ENCODE measurements at regions not wholly inside any gene's neighbourhood (a gene's known extent, or its start where the extent isn't known, plus 50 kb on each side); places are given as distances from the start of the nearest gene placed in this dataset.

DNA sequence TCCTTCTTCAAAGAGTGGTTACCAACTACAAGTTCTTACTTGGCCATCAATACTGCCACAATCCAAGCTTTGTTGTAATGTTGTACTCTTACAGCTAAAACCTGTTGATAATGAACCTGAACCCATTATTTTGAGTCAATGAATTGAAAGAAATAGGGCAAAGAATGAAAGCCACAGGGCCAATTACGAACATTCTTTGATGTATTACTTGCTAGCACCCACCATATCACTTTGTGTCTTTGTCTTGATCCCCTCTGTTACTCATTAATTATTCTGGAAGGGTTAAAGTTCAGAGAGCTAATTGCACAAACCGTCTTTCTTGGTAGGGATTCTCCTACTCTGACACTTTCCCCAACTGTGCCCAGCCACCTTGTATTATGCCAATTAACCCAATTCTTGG, 53.2 kb upstream of the TFEC start:
- no peak for DNase-seq (ENCODE audit: low read depth in 4 of 4, low spot score in 3 of 4)

DNA sequence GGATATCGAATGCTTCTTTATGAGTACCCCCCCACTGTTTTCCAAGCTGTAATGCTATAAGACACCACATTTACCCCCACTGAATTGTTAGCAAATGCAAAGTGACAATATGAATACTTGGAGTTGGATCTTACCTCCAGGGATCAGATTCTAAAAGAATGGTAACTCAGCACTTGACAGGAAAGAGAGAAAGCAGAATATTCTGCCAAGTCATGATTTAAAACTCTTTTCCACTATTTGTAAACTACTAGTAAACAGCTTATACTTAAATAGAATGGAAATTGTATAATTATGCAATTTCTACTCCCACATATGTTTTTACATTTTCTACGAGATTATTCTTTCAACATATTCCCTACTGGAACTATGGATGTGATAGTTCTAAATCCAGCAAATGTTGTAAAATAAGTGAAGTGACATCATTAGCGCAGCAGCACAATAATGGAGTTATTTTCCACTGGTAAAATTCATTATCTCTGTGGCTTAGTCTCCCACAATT, 56.0 kb upstream of the TFEC start:
- DNase-seq (ENCODE audit: low read depth in 4 of 4, low spot score in 3 of 4) = no peak

DNA sequence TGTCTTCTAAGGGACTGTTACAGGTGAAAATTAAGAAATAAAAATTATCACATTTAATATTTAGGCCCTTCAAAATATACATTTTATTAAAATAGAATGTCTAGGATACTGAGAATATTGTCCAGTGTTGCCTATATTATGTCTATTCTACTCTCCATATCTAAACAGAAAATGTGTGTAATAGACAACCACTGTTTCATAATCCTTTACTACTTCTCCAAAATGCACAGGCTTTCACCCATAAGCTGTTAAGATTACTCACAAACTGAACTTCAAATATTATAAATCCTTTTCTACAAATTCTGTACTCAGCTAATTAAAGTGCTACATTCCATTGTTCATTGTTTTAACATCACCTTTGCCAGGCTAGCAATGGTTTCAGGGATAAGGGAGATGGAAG, 56.7 kb upstream of the TFEC start:
- DNase-seq (ENCODE audit: low read depth in 4 of 4, low spot score in 3 of 4) = no peak

DNA sequence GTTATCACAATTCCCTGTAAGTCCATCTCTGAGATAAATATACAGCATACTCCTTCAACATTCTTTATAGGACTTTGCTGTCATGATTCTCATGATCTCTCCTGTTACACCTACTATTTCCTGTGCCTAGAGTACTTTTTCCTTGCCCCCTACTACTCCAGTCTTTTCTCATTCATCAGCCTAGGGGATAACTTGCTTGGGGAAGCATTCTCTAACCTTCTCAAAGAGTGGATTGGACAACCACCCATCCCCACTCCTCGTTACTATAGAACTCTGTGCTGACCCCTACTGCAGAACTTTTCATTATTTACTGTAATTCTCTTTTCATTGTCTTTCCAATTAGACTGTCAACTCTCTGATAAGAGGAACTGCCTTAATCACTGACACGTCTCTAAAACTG, 57.4 kb upstream of the TFEC start:
- no peak for DNase-seq (ENCODE audit: low read depth in 4 of 4, low spot score in 3 of 4)

DNA sequence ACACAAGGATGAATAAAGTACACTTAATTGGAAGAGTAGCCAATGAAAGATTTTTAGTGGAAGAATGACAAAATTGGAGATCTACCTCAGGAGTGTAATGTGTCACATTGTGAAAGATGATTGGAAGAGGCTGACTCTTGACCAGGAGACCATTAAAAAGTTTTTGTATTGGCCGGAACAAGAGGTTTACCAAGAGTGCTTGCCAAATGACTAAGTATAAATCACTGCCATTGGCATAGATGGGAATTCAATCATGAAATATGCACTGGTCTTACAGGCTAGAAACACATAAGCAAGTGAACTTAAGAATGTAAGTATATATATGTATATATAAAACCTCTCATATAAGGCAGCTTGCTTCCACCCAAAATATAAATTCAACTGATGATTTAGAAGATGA, 58.7 kb upstream of the TFEC start:
- DNase-seq (ENCODE audit: low read depth in 4 of 4, low spot score in 3 of 4) = no peak

DNA sequence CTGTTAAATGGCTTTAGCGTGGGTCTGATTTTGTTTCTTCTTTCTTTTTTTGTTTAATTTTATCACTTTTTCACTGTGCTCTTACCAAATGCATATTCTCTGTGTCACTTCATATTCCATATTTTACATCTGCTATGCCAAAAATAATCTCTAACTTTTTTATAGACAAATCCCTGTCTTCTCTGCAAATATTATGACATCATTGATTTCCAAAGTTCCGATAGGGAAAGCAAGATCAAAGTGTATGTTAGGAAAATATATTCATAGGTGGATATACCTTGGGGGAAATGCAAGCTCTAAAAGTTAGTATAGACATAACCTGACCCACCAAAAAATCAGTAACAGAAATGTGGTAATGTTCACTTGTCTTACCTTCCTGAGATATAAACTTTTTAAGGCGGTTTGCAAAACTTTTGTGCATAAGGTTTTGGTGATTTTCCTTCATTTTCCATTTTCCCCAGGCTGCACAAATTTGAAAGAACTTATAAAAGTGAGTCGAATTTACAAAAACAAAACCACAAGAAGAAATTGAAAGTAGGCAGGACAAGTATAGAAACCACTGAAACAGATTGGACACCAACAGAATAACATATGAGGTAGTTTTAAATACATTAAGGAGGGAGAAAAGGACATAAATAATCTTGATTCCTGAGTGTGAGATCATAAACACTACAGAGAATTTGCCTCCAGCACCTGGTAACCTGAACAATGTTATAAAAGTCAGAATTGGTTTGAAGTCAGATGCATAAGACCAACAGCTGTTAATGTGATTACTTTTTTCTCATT, 63.1 kb upstream of the TFEC start:
- no peak for DNase-seq (ENCODE audit: low read depth in 4 of 4, low spot score in 3 of 4)

DNA sequence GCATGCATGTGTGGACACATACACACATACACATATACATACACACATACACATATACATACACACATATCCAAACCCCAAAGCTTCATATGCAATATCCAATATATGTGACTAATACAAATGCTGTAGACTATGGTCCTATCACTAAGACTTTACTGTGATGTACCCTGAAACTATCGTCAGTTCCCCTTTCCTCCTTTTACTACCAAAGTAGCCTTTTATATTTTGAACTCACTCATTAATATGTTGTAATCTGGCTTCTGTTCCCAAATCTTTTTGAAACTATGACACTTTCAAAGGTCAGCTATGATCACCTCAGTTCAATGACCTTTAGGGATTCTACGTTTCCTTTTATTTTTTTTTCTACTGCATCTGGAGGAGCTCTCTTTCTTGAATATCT, 64.8 kb upstream of the TFEC start:
- DNase-seq (ENCODE audit: low read depth in 4 of 4, low spot score in 3 of 4) = no peak

DNA sequence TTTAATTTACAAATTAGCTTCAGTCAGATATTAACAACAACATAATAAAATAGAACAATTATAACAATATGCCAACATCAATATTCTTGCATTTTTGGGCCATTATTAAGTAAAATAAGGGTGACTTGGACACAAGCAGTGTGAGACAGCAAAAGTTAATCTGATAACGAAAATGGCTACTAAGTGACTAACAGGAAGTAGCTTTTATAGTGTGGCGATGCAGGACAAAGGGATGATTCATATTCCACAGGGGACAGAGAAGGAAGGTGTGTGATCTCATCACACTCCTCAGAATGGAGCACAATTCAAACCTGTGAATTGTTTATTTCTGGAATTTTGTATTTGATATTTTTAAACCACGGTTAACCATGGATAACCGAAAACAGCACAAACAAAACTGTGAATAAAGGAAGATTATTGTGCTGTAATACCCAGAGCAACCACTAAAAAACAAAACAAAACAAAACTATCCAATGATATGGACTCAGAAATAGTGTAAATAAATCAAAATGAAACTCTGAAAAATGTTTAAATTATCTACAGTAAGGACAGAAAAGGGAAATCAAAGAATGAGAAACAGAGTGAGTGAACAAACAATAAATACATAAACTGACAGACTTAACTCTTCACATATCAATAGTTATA, 66.9 kb upstream of the TFEC start:
- no peak for DNase-seq (ENCODE audit: low read depth in 4 of 4, low spot score in 3 of 4)

DNA sequence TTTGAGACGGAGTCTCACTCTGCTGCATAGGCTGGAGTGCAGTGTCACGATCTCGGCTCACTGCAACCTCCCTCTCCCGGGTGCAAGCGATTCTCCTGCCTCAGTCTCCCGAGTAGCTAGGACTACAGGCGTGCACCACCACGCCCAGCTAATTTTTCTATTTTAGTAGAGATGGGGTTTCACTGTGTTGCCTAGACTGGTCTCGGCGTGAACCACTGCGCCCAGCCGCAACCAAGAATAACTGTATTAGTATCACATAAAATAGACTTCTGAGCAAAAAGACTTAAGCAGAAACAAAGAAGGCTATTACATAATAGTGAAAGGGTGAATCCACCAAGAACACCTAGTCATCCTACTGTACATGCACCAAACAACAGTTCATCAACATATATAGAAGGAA, 67.6 kb upstream of the TFEC start:
- no peak for DNase-seq (ENCODE audit: low read depth in 4 of 4, low spot score in 3 of 4)

DNA sequence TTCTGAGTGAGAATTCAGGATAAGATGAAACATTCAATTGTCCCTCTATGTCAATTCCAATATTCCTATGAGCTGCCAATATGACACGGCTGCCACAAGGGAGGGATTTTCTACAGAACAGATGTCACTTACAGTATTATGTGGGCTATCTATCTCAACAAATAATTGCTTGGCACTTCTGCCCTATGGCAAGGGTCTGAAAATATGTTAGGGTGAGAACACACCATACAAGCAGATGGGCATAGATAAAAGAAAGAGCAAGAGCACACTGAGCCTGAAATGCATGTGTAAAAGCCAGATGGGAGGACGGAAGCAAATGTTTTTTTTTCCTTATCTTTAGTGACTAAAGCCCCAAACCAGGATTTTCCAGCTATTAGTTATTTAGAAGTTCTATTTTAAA, 70.1 kb upstream of the TFEC start:
- no peak for DNase-seq (ENCODE audit: low read depth in 4 of 4, low spot score in 3 of 4)

DNA sequence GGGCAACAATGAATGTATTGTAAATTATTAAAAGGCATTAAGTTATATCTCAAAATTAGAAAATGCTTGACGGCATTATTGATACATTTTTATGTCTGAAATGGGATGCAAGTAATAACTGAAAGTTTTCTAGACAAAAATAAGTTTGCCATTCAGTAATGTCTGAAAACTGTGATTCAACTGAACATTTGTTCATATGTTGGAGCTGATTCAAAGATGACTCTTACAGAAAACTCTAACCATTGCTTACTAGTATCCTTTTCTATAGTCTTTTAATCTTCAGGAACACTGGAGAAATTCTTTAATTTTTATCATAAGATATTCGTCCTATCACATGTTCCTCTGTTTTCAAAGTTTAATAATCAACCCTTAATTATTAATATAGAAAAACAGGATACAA, 71.1 kb upstream of the TFEC start:
- no peak for DNase-seq (ENCODE audit: low read depth in 4 of 4, low spot score in 3 of 4)

DNA sequence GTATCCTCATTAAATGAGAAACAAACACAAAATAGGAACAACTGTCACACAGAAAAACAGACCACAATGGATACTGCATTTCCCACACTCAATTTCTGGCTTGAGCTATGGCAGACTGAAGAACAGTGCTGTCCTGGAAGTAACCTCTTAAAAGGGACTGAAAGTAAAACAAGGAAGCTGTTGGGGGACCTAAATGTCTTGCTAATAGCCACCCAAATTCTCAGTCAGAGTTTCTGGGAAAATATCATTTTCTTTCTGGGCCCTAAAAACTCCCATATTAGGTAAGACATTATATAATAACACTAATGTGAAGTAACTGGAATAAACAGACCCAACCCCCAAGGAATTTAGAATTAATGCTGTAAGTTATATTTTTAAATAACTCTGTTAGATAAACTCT, 80.9 kb upstream of the TFEC start:
- no peak for DNase-seq (ENCODE audit: low read depth in 4 of 4, low spot score in 3 of 4)

DNA sequence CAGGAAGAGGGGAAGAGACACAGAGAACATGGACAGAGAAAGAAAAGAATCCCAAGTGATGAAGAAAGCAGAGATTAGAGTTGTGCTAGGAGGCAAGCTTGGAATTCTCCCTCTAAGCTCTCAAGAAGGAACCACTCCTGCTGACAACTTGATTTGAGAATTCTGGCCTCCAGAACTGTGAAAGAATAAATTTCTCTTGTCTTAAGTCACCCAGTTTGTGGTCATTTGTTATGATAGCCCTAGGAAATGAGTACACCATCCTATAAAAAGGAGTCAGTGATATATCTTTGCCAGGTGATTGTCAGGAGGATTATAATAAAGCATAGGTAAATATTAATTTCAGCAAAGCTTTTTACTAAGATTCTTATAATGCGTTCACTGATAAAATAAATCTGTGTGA, 82.7 kb upstream of the TFEC start:
- DNase-seq (ENCODE audit: low read depth in 4 of 4, low spot score in 3 of 4) = no peak

DNA sequence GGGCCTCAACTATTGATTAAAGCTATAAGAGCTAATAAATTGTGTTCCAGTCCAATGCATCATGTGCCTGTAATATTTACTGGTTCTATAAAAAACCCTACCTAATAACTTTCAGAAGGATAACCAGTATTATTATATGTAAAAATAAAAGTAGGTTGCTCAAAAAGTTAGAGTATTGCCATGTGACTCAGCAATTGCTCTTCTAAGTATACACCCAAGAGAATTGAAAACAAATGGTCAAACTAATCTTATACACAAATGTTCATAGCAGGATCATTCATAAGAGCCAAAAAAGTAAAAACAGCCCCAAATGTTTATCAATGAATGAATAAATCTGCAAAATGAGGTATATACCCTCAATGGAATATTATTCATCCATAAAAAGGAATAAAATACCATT, 89.5 kb upstream of the TES start:
- DNase-seq (ENCODE audit: low read depth in 4 of 4, low spot score in 3 of 4) = no peak

DNA sequence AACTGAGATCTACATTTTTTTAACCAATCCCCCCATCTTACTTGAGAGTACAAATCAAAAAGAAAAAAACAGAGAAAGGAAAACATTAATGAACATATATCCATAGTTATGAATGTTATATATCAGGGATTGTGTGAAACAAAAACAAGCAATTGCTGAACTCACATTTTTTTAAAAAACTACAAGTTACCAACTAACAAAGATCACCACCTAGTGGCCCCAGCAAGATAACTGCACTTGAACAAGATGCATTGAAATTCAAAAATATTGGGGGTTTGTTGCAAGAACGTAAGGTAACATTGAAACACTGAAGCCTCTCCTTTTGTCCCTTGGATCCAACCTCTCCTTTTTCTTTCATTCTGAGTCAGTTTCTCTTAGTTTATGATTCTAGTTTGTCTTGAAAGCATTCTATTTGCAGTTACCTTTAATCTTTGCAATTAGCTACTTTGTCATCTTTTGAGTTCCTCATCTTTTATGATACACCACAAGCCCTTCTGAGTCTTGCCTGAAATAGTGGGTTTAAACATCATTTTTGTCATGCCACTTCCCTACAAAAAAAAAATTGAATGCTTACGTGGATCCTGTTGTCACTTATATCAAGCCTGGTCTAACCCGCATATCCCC, 87.3 kb upstream of the TES start:
- DNase-seq (ENCODE audit: low read depth in 4 of 4, low spot score in 3 of 4) = no peak

DNA sequence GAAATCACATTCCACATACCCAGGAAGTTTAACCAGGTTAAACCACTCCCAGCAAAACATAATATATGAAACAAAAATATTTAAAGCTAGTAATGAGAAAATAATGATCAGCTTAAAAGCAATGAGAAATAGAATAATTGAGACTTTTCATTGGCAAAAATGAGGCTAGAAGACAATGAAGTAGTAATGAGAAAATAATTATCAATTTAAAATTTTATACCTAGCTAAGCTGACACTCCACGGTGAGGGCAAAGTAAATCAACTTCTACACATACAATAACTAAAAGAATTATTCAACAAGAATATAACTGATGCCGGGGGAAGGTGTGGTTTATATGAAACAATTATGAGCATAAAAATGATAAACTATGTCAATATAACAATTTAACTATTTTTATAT, 82.2 kb upstream of the TES start:
- no peak for DNase-seq (ENCODE audit: low read depth in 4 of 4, low spot score in 3 of 4)

DNA sequence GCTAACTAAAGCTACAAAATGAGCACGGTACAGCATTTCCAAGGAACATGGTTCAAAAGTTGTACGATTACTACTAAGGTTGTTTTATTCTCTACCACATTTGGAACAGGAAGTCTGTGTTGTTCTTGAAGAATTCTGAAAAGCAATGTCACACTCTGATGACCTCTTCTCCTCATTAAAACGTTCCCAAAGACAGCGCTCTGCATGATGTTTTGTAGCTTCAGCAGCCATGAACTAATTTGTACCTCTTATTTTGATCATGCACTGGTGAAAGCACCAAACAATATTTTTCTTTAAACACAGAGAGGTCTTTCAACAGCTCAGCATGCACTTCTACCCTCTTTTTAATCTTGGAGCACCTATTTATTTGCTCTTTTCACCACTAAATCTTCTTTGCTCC, 75.0 kb upstream of the TES start:
- no peak for DNase-seq (ENCODE audit: low read depth in 4 of 4, low spot score in 3 of 4)

DNA sequence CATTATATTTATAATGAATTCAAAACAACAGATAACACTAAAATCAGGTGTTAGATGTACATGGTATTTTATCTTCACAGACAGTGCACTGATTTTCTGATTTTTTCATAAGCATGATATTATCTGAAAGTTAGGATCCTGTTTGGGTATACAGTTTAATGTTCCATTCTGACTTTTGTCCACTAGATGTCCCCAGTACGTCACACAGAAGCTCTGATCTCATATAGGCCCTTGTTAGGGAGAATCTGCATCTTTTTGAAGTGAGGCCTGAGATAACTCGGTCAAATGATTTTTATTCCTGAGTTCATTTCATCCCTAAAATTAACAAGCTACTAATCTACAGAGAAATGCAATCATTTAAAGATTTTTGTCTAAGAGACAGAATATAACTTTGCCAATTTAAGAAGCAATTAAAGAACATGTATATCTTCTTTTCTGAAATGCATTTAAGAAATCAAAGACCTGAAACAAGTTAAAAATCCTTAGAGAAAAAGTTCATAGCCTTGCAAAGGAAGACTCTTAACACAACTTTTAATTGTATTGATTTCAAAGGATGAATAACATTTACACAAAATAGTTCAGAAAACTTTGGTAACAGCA, 72.0 kb upstream of the TES start:
- DNase-seq (ENCODE audit: low read depth in 4 of 4, low spot score in 3 of 4) = peak; percentile 26 to 45 (median 43)

DNA sequence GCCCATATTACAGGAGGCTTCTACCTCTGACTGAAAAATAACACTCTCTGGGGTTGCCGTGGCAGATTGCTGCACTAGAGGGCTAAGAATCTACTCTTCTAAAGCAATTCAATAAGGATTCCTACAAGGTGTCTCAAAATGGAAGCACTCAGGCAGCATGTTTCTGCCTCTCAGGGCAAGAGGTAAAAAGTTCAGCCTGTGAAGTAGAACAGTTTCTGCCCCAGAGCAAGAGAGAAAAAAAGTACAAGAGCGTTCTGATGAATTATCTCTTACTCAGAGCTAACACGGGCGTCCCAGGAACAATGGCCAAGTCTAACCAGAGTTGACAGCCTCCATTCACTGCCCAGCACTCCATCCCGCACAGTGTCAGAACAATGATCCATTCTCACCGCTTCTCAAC, 71.3 kb upstream of the TES start:
- DNase-seq (ENCODE audit: low read depth in 4 of 4, low spot score in 3 of 4) = no peak

DNA sequence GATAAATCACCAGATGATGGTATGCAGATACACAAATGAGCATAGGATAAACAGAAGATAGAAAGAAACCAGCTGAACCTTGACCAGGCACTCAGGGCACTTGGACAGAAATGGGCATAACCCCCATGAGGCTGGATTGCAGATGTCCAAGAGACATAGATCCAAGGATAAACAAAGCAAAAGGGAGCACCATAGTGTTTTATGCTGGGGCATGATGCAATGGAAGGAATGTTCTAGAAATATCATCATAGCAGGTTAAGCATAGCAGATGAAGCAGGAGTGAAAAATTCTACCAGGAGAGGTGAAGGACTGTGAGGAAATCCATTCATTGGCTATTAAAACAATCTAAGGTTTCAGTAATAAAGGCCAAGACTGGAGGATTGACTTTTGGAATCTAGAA, 70.5 kb upstream of the TES start:
- DNase-seq (ENCODE audit: low read depth in 4 of 4, low spot score in 3 of 4) = no peak

DNA sequence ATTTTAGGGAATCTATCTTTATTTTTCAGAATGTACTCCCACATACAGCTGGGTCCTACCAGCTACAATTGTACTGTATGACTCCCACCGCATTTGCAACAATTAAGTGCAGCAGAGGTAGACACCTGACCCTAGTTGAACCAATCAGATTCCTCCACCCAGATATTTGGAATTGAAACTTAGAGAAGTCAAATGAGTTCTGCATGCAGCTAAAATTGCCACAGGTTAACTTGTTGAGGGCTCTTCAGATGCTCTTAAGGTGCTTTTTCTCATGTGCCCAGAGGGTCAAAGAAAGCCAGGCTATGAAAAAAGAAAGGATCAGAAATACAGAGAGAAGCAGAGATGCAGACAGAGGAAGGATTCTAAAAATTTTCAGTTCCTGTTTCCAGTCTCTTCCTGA, 68.0 kb upstream of the TES start:
- no peak for DNase-seq (ENCODE audit: low read depth in 4 of 4, low spot score in 3 of 4)

DNA sequence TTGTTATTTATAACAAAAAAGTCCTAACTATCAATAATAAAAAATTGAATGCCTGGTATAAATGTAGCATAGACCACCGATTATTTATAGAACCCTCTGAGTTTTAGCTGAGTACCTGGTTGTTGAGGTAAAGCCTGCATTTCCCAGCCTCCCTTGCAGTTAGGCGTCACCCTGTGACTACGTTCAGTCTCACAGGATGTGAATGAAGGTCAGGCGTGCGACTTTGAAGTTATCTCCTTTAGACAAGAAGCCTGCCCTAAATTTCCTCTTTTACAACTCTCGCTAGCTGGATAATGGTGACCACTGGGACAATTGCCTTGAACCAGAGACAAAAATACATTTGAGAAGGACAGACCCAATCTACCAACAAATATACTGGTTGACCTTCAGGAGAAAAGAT, 67.5 kb upstream of the TES start:
- DNase-seq (ENCODE audit: low read depth in 4 of 4, low spot score in 3 of 4) = no peak
